Suprapubic skin (tissue), 4 donors: ENCODE measurements at regions not wholly inside any gene's neighbourhood (a gene's known extent, or its start where the extent isn't known, plus 50 kb on each side); places are given as distances from the start of the nearest gene placed in this dataset.

Experiments
- CTCF ChIP-seq, 2 donors: fragments of 200-600 bp in 1 of 2; fragments of 450-650 bp in 1 of 2; sonication (generic) in 1 of 2; IDR thresholded peaks; one replicate each; pipeline ENCODE4 v1.5.1; 2016 to 2019; ENCODE audit warnings: antibody characterized with exemption in 2 of 2, mild to moderate bottlenecking in 1 of 2, moderate library complexity in 1 of 2
- EP300 ChIP-seq: sonication (generic); formaldehyde crosslinking; IDR thresholded peaks from one replicate; pipeline ENCODE4 v1.6.1; 2017; ENCODE audit warnings: antibody characterized with exemption
- POLR2A ChIP-seq, 2 donors: fragments of 450-650 bp; IDR thresholded peaks; one replicate each; pipeline ENCODE4 v1.6.1; 2017; ENCODE audit warnings: antibody characterized with exemption in 2 of 2, mild to moderate bottlenecking in 2 of 2, moderate library complexity in 2 of 2
- POLR2AphosphoS5 ChIP-seq, 3 donors: sonication (generic); formaldehyde crosslinking; IDR thresholded peaks; one replicate each; pipeline ENCODE4 v1.6.1; 2017; ENCODE audit warnings: antibody characterized with exemption in 3 of 3

- no peak for TF ChIP-seq CTCF (IDR thresholded peaks at IDR 0.05)
- TF ChIP-seq POLR2AphosphoS5 (IDR thresholded peaks at IDR 0.05), result no peak
- no peak for TF ChIP-seq POLR2A (IDR thresholded peaks at IDR 0.05)
- TF ChIP-seq EP300, result no peak
Measured at GRCh38 chr11:32162351-32162750, 71.5 kb downstream of the RCN1 start.
